H1 (cell line): ENCODE measurements at regions not wholly inside any gene's neighbourhood (a gene's known extent, or its start where the extent isn't known, plus 50 kb on each side); places are given as distances from the start of the nearest gene placed in this dataset.

Experiments
- CBX5 ChIP-seq: fragments of 300-800, 300-1000 bp; sonication (generic); IDR thresholded peaks from 2 replicates; pipeline ENCODE4 v1.7.1; 2016; ENCODE audit warnings: antibody characterized with exemption, low read length, low read depth
- CBX8 ChIP-seq: fragments of 300-800, 300-1000 bp; sonication (generic); IDR thresholded peaks from 2 replicates; pipeline ENCODE4 v1.7.1; 2016; ENCODE audit warnings: low read depth, low read length, borderline replicate concordance
- CTCF ChIP-seq, 3 experiments: IDR thresholded peaks; 1 replicate in 2 of 3; 2 replicates in 1 of 3; pipeline versions ENCODE4 v1.5.1 to v1.6.1; 2011; ENCODE audit warnings: low read length in 3 of 3, mild to moderate bottlenecking in 3 of 3, inconsistent platforms in 2 of 3, low read depth in 1 of 3, moderate library complexity in 1 of 3; ENCODE audit not compliant: insufficient read depth in 1 of 3; ENCODE audit errors: control extremely low read depth in 1 of 3
- GABPA ChIP-seq: IDR thresholded peaks from 2 replicates; pipeline ENCODE4 v1.6.1; 2011; ENCODE audit warnings: mild to moderate bottlenecking, low read length, moderate library complexity, borderline replicate concordance; ENCODE audit not compliant: insufficient read depth
- POLR2A ChIP-seq, 2 experiments: IDR thresholded peaks; 1 replicate in 1 of 2; 2 replicates in 1 of 2; pipeline ENCODE4 v1.6.1; 2011; ENCODE audit warnings: low read depth in 2 of 2, low read length in 2 of 2, mild to moderate bottlenecking in 2 of 2; ENCODE audit errors: control extremely low read depth in 1 of 2
- SIN3A ChIP-seq, 2 experiments: IDR thresholded peaks in 1 of 2; conservative IDR thresholded peaks in 1 of 2; 2 replicates each; pipeline ENCODE4 v1.6.1; 2011 to 2012; ENCODE audit warnings: low read length in 2 of 2, improper control_type of control experiment in 1 of 2, low read depth in 1 of 2, mild to moderate bottlenecking in 1 of 2
- YY1 ChIP-seq: IDR thresholded peaks from 2 replicates; pipeline ENCODE4 v1.6.1; 2011; ENCODE audit warnings: low read depth, mild to moderate bottlenecking, low read length

GRCh38 chr2:41026613-41027012, 574.7 kb upstream of the SLC8A1 start:
- TF ChIP-seq CTCF (IDR thresholded peaks at IDR 0.05; ENCODE audit: control extremely low read depth in 1 of 3, insufficient read depth in 1 of 3, low read depth in 1 of 3, low read length in 3 of 3) (no peak), CBX5 (no peak), CBX8 (no peak), POLR2A (IDR thresholded peaks at IDR 0.05; ENCODE audit: control extremely low read depth in 1 of 2, low read depth in 2 of 2, low read length in 2 of 2) (no peak), YY1 (no peak), GABPA (no peak), SIN3A (conservative IDR thresholded peaks at IDR 0.05 in 1 of 2, IDR thresholded peaks at IDR 0.05 in 1 of 2; ENCODE audit: low read depth in 1 of 2, low read length in 2 of 2) (no peak)
